ENCODE measurements at regions not wholly inside any gene's neighbourhood (a gene's known extent, or its start where the extent isn't known, plus 50 kb on each side); places are given as distances from the start of the nearest gene placed in this dataset.

DNA sequence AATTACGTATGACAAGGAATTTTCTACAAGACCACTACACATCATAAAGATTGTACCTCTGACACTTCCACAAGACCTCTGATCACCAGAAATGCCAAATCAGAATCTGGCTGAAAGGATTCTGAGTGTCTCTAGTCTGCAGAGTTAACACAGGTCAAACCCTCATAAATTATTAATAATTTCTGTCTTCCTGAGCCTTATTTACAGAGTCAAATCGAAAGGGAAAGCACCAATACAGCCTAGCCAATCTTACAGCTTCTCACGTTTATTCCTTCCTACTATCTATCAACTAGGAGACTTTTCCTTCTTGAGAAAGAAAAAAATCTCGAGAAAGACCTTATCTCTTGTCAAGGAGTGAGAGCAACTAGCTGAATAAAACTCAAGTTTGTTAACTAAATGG is 2151.6 kb downstream of the MRPL39 start (continued):
- TF ChIP-seq, protein P1, sequence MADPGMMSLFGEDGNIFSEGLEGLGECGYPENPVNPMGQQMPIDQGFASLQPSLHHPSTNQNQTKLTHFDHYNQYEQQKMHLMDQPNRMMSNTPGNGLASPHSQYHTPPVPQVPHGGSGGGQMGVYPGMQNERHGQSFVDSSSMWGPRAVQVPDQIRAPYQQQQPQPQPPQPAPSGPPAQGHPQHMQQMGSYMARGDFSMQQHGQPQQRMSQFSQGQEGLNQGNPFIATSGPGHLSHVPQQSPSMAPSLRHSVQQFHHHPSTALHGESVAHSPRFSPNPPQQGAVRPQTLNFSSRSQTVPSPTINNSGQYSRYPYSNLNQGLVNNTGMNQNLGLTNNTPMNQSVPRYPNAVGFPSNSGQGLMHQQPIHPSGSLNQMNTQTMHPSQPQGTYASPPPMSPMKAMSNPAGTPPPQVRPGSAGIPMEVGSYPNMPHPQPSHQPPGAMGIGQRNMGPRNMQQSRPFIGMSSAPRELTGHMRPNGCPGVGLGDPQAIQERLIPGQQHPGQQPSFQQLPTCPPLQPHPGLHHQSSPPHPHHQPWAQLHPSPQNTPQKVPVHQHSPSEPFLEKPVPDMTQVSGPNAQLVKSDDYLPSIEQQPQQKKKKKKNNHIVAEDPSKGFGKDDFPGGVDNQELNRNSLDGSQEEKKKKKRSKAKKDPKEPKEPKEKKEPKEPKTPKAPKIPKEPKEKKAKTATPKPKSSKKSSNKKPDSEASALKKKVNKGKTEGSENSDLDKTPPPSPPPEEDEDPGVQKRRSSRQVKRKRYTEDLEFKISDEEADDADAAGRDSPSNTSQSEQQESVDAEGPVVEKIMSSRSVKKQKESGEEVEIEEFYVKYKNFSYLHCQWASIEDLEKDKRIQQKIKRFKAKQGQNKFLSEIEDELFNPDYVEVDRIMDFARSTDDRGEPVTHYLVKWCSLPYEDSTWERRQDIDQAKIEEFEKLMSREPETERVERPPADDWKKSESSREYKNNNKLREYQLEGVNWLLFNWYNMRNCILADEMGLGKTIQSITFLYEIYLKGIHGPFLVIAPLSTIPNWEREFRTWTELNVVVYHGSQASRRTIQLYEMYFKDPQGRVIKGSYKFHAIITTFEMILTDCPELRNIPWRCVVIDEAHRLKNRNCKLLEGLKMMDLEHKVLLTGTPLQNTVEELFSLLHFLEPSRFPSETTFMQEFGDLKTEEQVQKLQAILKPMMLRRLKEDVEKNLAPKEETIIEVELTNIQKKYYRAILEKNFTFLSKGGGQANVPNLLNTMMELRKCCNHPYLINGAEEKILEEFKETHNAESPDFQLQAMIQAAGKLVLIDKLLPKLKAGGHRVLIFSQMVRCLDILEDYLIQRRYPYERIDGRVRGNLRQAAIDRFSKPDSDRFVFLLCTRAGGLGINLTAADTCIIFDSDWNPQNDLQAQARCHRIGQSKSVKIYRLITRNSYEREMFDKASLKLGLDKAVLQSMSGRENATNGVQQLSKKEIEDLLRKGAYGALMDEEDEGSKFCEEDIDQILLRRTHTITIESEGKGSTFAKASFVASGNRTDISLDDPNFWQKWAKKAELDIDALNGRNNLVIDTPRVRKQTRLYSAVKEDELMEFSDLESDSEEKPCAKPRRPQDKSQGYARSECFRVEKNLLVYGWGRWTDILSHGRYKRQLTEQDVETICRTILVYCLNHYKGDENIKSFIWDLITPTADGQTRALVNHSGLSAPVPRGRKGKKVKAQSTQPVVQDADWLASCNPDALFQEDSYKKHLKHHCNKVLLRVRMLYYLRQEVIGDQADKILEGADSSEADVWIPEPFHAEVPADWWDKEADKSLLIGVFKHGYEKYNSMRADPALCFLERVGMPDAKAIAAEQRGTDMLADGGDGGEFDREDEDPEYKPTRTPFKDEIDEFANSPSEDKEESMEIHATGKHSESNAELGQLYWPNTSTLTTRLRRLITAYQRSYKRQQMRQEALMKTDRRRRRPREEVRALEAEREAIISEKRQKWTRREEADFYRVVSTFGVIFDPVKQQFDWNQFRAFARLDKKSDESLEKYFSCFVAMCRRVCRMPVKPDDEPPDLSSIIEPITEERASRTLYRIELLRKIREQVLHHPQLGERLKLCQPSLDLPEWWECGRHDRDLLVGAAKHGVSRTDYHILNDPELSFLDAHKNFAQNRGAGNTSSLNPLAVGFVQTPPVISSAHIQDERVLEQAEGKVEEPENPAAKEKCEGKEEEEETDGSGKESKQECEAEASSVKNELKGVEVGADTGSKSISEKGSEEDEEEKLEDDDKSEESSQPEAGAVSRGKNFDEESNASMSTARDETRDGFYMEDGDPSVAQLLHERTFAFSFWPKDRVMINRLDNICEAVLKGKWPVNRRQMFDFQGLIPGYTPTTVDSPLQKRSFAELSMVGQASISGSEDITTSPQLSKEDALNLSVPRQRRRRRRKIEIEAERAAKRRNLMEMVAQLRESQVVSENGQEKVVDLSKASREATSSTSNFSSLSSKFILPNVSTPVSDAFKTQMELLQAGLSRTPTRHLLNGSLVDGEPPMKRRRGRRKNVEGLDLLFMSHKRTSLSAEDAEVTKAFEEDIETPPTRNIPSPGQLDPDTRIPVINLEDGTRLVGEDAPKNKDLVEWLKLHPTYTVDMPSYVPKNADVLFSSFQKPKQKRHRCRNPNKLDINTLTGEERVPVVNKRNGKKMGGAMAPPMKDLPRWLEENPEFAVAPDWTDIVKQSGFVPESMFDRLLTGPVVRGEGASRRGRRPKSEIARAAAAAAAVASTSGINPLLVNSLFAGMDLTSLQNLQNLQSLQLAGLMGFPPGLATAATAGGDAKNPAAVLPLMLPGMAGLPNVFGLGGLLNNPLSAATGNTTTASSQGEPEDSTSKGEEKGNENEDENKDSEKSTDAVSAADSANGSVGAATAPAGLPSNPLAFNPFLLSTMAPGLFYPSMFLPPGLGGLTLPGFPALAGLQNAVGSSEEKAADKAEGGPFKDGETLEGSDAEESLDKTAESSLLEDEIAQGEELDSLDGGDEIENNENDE (IDR thresholded peaks at IDR 0.05; ENCODE audit: insufficient replicate concordance, low read length) = no peak
- no peak for TF ChIP-seq RBBP5 (IDR thresholded peaks at IDR 0.05; ENCODE audit: borderline replicate concordance, low read depth, low read length)
